GM21825 (cell line): ENCODE measurements at regions not wholly inside any gene's neighbourhood (a gene's known extent, or its start where the extent isn't known, plus 50 kb on each side); places are given as distances from the start of the nearest gene placed in this dataset.
"Not testable (repeated sequence)": the region's sequence is repeated elsewhere in the genome, so short reads cannot be mapped to it uniquely, and the experiment has no call there.

Experiments used
- ATAC-seq: cut with Tn5 transposase; IDR thresholded peaks from one replicate; pipeline ENCODE4 v1.9.1; 2021; ENCODE audit warnings: mild to moderate bottlenecking, moderate library complexity; ENCODE audit not compliant: unreplicated experiment

DNA sequence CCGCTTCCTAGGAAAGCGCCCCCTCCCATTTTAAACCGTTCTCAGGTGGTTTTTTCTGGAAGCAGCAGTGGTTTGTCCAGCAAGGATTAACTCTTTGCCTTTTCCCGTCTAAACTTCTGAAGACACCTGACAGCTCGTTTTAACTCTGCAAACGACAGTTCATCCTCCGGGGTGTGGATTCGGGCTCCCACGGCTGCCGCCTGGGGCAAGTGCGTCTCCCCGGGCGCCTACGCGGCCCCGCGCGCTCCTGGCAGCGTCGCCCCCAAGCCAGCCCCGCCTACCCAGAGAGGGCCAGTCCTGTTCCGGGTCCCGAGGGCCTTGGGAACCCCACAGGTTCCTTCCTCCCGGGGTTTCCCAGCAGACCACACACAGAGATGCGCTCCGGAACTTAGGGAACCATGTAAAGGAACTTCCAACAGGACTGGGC lies 54.4 kb downstream of the PRR18 start:
- no peak for ATAC-seq

DNA sequence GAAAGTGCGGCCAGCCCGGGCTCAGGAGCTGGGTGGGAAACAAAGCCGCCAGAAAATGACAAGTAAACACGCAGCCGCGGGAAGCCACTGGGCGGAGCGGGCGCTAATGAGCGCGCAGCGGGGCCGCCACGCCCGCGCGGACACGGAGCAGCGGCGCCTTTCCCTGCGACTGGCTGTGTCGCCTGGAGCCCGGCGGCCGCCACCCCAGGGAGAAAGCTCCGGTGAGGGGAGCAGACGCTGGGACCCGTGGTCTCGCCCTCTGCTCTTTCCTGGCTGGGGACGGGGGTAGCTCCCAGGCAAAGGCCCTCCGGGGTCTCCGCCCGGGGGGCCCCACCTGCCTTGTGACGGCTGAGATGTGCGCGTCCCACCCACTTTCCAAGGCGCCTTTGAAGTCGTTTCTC lies 54.9 kb downstream of the PRR18 start:
- ATAC-seq, result no peak

DNA sequence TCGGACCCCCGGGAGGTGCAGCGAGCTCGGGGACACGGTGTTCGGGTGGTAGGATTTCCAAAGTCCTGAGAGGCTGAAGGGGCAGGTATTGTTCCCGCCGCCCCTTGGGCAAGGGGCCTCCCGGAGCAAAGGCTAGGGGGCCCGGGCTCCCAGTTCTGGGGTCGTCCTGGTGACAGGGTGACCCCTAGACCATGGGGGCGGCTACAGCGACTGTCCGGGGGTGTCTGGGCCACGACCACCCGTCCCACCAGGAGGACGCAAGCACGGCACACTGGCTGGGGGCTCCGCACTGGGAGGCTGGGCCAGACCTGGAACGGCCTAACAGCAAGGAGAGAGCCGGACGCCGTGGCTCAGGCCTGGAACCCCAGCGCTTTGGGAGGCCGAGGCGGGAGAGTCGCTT lies 55.6 kb downstream of the PRR18 start:
- ATAC-seq, result no peak

DNA sequence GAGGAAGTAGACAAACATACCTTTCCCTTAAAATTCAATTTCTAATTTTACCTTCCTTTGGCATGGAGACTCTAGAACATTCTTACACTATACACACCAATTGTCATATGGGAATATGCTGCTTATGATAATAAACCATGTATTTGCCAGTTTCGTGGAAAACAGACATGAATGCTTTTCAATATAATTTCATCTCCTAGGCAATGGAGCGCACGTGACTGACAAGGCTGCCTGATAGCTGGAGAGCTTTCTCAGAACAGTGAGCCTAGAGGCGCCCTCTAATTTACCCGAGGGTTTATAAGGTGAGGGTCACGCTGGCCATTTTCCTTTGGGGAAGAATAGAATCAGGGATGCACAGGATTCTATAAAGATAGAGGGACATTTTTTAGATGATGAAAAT lies 56.5 kb downstream of the PRR18 start:
- ATAC-seq, result no peak

DNA sequence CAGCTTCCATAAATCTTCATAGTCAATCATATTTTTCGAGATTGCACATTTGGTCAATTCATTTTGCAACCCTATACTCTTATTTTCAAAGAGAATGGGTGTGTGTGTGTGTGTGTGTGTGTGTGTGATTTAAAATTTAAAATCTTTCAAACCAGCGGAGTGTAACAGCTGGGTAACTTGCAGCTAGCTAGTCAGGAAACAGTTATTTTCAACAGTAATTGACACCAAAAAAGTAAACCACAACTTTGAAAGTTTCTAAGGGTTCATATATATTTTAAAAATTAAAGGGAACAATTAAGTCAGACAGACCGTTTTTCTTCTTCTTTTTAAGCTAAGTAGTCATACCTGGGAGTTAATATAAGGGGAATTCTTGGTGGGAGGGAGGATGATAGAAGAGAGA lies 57.0 kb downstream of the PRR18 start:
- ATAC-seq, result no peak

DNA sequence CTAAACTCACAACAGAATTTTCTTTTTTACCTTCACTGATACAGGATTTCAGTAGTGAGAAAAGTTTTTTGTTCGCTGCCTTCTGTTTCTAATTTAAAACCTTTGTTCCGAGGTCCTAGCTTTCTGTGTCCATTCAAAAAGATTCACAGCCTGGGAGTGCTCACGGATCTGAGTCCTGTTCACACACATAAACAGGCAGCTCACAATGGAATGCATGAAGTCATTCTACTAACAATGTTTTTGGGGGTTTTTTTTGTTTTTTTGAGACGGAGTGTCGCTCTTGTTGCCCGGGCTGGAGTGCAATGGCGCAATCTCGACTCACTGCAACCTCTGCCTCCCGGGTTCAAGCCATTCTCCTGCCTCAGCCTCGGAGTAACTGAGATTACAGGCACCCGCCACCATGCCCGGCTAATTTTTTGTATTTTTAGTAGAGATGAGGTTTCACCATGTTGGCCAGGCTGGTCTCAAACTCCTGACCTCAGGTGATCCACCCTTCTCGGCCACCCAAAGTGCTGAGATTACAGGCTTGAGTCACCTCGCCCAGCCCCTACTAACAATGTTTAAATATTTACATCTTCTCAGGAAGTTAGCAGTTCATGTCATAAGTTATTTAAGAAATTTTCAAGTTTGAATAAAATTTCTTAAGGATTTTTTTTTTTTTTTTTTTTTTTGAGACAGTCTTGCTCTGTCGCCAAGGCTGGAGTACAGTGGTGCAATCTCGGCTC lies 59.0 kb downstream of the PRR18 start:
- ATAC-seq, result not testable (repeated sequence)

DNA sequence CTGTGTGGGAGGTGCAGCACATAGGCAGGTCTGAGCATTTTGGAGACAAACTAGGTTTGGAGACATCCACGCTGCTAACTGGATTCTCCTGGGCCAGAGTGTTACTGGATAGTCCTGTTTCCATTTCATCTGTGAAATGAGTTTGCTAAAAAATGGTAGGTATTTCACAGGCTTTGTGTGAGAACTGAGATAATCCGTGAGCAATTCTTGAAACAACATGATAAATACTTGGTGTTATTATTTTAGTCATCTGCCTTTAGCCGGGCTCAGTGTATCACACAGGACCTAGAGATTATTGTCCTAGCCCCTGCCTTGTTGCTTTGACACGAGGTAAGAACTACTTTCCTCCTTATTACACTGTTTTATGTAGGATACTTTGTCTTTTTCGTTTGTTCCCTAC lies 63.0 kb downstream of the PRR18 start:
- no peak for ATAC-seq

DNA sequence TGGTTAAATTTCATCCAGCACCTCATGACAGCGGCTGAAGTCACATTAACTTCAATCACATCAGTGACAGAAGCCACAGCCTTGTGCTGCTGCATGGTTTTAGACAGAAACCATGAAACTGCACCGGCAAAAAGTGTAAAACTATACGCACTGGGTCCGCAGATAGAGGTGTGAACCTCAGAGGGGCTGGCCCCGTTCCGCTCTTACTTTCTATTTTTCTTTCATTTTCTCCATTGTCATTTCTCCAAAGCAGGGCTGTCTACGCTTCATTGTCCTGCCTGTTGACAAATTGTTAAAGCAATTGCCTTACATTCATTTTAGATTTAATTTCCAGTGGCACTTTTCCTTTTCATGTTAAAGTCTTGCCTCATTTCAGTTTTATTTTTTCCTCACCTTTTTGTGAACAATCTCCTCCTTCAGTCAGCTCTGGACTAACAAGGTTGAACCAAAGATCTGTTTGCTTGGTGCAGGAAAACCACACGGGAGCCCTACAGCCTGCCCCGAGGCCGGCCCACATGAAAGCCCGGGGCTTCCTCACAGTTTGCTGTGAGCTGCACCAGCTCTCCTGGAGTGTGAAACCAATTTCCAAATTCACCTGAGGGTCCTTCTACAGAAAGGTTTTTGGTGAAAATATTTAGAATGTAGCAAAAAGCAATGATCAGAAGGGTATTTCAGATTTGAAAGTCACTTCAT lies 63.7 kb downstream of the PRR18 start:
- peak; percentile 90 for ATAC-seq

DNA sequence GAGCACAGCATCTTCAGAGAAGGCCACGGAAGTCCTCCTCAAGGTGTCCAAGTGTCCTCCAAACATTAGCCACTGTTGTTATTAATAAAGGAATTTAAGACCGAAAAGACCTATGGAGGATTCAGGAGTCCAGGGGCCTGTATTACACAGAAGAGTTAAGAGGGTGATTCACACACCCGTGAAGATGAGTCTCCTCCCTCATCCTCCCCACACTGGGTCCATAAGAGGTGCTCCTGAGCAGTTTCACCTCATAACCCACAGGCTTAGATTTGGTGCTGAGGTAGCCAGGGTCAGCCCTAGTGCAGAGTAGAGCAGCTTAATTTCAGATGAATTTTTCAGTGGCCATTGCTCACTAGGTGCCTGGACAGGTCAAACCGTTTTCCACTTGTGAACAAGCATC lies 65.3 kb downstream of the PRR18 start:
- no peak for ATAC-seq

DNA sequence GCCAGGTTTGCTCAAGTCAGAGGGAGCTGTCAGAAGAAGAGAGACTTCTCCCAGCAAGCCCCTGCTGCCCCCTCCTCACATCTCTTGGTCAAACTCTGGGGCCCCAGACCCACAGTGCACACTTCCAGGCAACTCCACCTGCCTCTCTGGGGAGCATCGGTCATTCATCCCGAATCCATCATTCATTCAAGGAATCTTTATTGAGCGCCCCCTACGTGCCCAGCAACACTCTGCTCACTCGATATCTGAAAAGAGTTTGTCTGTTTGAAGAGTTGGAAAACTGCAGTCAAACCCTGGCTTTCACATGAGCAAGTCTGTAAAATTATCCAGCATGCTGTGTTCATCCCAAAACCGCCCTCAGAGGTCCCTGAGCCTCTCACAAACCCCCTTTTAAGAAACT lies 66.2 kb downstream of the PRR18 start:
- ATAC-seq, result no peak

DNA sequence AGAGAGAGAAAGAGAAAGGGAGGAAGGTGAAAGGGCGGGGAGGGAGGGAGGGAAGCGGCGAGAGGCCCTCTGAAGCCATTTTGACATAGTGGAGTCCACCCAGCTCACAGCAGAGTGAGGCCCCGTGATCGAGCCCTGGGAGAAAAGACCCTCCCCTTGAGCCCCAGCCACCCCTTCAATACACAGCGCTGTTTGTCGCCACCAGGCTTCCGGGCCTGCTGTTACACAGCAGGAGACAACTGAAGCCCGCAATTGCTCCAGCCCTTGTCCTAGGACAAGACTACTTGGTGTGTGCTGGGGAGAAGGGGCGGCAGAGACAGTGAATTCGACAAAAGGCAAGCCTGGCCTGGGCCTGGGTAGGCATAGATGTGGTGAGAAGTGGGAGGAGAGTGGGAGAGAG lies 67.3 kb downstream of the PRR18 start:
- ATAC-seq, result no peak

DNA sequence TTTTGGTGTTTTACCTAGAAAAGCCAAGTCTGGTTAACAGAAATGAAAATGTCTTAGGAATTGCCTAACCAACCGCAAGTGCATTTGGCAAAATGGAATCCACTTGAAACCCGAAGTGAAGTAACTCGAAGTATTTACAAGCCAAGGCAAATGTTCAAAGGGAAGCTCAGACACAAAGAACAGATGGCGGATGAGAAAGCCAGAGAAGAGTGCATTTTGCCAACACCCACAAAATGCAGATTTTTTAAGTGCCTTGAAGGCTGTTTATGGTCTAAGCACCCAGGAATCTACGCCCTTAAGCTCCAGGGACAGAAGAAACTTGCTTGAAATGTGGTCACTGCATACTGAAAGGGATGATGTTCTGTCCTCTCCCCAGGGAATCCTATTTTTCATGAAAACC lies 70.0 kb upstream of the TBXT start:
- ATAC-seq, result no peak

DNA sequence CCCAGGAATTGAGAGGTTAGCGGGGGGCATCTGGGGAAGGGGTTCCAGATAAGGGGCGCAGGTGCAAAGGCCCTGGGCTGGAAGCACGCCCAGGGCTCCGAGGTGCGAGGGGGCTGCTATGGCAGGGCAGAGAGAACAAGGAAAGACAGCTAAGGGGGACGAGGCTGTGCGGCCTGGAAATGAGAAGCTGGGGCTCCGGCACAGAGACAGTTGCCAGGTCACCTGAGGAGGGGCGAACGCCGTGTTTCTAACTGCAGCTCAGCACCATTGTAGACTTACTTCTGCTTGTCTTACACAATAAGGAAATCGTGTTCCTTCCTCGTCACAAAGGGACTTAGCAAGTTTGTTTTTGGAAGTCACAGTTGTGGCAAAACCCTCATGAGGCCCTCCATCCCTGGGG lies 68.9 kb upstream of the TBXT start:
- ATAC-seq, result no peak

DNA sequence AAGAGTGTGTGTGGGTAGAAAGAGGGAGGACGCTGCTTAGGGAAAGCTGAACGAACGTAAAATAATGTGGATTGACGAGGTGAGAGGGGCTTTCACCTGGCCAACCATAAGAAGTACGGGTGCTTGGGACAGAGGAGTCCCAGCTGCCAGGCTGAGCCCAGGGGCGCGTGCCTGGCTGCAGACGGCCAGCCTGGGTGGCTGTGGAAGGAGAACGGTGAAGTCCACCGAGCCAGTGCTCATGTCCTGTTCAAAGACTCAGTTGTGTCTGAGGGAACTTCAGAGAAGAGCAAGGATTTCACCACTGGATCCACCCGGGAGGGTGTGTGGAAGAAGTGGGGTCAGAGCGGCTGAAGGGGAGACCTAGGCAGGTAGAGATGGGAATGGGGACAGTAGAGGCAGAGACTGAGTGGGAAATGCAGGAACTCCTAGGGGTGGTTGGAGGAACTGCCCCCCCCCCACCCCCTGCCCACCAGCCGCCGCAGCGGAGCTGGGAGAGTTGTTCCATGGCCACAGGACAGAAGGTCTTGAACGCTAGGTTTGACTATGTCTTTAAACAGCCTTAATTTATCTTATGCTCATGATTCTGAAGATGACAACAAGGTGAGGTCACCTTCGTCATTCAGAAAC lies 68.1 kb upstream of the TBXT start:
- no peak for ATAC-seq

DNA sequence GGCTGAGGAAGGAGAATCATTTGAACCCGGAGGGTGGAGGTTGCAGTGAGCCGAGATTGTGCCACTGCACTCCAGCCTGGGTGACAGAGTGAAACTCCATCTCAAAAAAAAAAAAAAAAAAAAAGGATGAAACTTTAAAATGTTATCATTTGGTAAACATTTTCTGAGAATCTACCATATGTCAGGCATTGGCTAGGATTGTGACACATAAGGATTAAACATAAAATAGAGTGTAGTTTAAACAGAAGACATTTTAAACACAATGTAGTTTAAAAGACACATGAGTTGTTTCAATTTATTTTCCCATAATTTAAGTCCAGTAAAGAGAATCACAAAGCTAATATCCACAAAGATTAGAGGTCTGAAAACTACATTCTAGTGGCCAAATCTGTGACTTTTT lies 63.5 kb upstream of the TBXT start:
- ATAC-seq, result not testable (repeated sequence)

DNA sequence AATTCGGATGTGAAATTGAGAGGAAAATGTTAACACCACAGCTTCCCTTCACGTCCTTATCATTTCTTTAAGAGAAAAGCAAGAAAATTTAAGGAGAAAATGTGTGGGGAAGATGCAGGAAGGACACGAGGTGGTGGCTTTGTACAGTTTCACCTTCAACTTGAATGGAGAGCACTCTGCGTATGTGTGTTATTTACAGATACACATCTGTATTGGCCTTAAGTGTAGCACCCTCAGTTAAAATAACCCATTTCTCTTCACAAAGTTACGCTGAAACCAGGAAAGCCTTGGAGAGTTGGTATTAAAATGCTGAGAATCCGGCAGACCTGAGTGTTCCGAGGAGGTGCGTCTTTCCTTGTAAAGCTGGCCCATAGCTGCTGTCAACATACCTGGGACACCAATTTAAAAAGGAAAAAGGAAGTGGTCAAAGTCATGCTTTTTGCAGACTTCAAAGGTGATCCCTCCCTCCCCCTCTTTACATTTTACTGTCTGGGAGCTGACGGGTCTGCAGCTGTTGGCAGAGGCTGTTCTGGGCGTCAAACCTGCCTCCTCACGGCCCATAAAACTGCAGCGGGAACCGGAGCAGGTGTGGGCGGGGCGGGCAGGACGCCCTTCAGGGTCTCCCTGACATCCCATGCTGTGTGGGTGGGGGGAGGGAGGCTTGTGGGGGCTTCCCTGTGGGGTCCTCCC lies 61.3 kb upstream of the TBXT start:
- no peak for ATAC-seq

DNA sequence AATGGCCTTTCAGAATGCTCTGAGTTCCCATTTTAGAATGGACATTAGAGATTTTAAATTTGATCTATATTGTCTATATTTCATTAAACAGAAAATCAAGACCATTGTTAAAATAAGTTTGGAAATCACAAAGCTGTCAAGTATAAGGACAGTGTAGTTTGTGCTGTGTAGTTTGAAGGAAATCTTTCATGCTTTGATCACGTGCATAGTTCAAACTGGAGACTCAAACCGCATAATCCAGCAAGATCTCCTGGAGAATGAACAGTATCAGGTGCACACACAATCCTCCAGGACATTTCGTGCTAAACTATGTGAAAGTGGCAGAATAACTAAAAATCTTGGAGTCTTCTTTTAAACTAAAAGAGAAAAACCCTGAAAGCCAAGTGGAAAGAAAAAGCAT lies 60.8 kb upstream of the TBXT start:
- no peak for ATAC-seq

DNA sequence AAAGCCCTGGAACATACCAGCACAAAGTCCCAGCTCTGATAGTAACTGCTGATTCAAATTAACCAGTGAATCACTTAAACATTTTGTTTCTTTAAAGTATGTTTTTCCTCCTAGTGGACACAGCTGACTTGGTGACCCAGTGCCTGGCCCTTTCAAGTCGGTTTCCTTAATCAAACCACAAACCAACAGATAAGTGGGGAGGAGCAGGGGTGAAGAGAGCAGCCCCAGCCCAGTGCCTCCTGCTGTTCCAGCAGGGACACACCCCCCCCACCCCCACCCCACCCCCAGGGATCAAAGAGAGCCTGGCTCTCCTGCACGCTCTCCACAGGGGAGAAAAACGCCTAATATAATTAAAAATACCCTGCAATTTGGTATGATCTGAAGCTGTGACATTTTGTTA lies 55.4 kb upstream of the TBXT start:
- no peak for ATAC-seq

DNA sequence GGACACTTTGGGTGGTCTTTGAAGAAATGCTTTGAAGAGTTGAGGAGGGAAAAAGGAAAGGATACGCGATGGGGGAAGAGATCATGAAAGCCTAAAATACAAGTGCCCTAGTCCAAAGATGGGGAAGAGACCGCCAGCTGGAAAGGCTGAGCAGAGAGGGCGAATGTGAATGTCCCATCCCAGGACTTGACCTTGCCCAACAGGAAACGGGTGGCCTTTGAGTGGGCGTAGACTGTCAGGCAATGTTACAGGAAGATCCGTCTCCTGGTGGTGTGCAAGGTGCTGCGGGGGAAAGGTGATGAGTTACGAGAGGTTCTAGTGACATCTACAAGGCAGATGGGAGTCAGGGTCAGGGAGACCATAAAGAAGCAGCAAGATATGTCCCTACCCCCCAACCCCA lies 55.0 kb upstream of the TBXT start:
- no peak for ATAC-seq

DNA sequence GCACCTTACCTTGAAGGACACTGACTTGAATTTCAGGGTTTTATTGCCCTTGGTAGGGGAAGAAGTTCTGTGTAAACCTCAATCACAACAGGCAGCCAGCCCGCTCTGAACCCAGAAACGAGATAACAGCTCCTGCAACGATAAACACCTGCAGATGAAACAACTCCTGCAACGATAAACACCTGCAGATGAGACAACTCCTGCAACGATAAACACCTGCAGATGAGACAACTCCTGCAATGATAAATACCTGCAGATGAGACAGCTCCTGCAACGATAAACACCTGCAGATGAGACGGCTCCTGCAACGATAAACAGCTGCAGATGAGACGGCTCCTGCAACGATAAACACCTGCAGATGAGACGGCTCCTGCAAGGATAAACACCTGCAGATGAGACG lies 54.0 kb upstream of the TBXT start:
- no peak for ATAC-seq

DNA sequence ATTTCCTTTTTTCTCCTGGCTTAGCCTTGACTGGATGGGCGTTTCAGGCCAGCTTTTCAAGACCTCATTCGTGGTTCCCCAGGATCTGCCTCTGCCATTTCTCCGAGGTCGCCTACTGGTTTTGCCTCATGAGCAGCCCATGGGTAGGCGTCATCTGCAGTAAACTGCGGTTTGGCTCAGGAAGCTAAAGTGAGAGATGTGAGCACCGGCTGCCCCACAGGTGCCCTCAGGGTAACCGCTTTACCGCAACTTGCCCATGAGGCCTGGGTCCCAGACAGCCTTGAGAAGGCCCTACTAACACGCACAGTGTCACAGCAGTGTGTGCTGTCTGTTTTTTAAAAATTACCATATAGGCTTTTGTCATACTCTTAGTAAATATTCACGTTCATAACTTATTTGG lies 53.4 kb upstream of the TBXT start:
- ATAC-seq, result no peak
